H1 (cell line): ENCODE measurements at regions not wholly inside any gene's neighbourhood (a gene's known extent, or its start where the extent isn't known, plus 50 kb on each side); places are given as distances from the start of the nearest gene placed in this dataset.

Experiments used
- ATF3 ChIP-seq: IDR thresholded peaks from 2 replicates; pipeline ENCODE4 v1.6.1; 2011; ENCODE audit warnings: low read depth, mild to moderate bottlenecking, low read length; ENCODE audit not compliant: insufficient read depth
- CBX8 ChIP-seq: fragments of 300-800, 300-1000 bp; sonication (generic); IDR thresholded peaks from 2 replicates; pipeline ENCODE4 v1.7.1; 2016; ENCODE audit warnings: low read depth, low read length, borderline replicate concordance
- CHD7 ChIP-seq: fragments of 300-600 bp; sonication (generic); IDR thresholded peaks from 2 replicates; pipeline ENCODE4 v1.7.1; 2012; ENCODE audit warnings: low read length, moderate library complexity, mild to moderate bottlenecking, inconsistent platforms; ENCODE audit not compliant: insufficient replicate concordance
- GABPA ChIP-seq: IDR thresholded peaks from 2 replicates; pipeline ENCODE4 v1.6.1; 2011; ENCODE audit warnings: mild to moderate bottlenecking, low read length, moderate library complexity, borderline replicate concordance; ENCODE audit not compliant: insufficient read depth
- GTF2F1 ChIP-seq: IDR thresholded peaks from 2 replicates; pipeline ENCODE4 v1.6.1; 2012; ENCODE audit warnings: low read depth, low read length, improper control_type of control experiment, borderline replicate concordance
- KDM1A ChIP-seq: fragments of 200-600, 300-600 bp; sonication (generic); IDR thresholded peaks from 2 replicates; pipeline ENCODE4 v1.7.1; 2016; ENCODE audit warnings: mild to moderate bottlenecking, low read length, borderline replicate concordance
- RAD21 ChIP-seq, 2 experiments: IDR thresholded peaks in 1 of 2; conservative IDR thresholded peaks in 1 of 2; 2 replicates each; pipeline ENCODE4 v1.6.1; 2011; ENCODE audit warnings: low read depth in 2 of 2, low read length in 2 of 2, improper control_type of control experiment in 1 of 2, inconsistent platforms in 1 of 2, mild to moderate bottlenecking in 1 of 2, moderate library complexity in 1 of 2
- SP1 ChIP-seq: IDR thresholded peaks from 2 replicates; pipeline ENCODE4 v1.6.1; 2011; ENCODE audit warnings: low read depth, low read length
- TCF12 ChIP-seq: IDR thresholded peaks from 2 replicates; pipeline ENCODE4 v1.6.1; 2011; ENCODE audit warnings: low read depth, mild to moderate bottlenecking, low read length
- USF2 ChIP-seq: IDR thresholded peaks from 2 replicates; pipeline ENCODE4 v1.6.1; 2011; ENCODE audit warnings: low read length, improper control_type of control experiment

GRCh38 chr3:86645756-86646155 is 345.2 kb downstream of the VGLL3 start (continued):
- TF ChIP-seq CHD7 (no peak), GTF2F1 (no peak), GABPA (no peak), ATF3 (no peak), RAD21 (IDR thresholded peaks at IDR 0.05 in 1 of 2, conservative IDR thresholded peaks at IDR 0.05 in 1 of 2; ENCODE audit: low read depth in 2 of 2, low read length in 2 of 2) (no peak), KDM1A (no peak), TCF12 (no peak), USF2 (no peak), SP1 (no peak), CBX8 (no peak)
